ENCODE measurements at regions not wholly inside any gene's neighbourhood (a gene's known extent, or its start where the extent isn't known, plus 50 kb on each side); places are given as distances from the start of the nearest gene placed in this dataset.

- no peak for DNase-seq (ENCODE audit: low spot score)
Observed at GRCh38 chr21:27515676-27516075, 548.8 kb upstream of the ADAMTS5 start.

DNA sequence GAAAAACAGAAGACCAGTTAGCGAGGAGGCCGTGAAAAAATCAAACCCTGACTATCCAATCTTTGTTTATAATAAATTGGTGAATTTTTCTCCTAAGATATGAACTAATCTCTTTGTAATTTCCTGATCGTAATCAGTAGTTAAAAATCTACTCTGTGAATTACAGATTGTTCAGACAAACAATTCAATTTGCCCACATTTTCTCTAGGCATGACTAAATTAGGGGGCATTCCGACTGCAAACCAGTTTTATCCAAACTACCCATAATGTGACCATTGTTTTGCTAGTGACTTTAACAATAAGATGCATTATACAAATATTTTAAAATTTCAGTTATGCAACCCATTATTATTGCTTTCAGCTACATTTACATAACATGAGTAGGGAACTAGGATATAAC, 546.9 kb upstream of the ADAMTS5 start:
- DNase-seq (ENCODE audit: low spot score) = no peak

GRCh38 chr21:27513016-27513415, 546.1 kb upstream of the ADAMTS5 start:
- DNase-seq (ENCODE audit: low spot score) = no peak

- DNase-seq (ENCODE audit: low spot score) = no peak
Observed at GRCh38 chr21:27511233-27511632, 544.3 kb upstream of the ADAMTS5 start.

DNA sequence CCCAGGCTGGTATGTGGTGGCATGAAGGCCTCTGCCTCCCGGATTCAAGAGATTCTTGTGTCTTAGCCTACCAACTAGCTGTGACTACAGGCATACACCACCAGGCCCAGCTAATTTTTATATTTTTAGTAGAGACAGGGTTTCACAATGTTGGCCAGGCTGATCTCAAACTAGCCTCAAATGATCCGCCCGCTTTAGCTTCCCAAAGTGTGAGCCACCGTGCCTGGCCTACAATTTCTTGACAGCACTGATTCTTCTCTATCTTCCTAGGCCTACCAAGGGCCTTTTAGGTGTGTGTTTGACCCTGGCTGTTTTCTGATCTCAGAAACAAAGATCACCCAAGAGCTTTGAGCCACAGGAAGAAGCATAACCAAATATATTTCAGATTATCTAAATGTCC, 540.8 kb upstream of the ADAMTS5 start:
- no peak for DNase-seq (ENCODE audit: low spot score)

DNA sequence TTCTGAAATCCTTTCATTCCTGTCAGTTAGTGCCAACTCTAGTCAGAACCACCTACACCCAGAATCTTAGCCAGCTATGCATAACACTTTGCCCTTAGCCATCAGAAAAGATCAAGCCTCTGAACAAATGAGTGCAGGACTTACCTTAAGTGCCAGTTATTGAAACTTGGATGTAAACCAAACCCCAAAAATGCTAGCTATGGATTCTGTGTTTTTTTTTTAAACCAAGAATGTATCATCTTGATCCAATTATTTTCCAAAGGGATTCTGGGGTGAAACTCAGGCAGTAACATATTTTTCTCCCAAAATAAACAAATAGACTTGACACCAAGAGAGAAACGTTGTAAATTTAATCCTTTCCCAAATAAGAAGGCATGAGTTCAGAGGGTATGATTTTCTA, 538.6 kb upstream of the ADAMTS5 start:
- DNase-seq (ENCODE audit: low spot score) = no peak

DNA sequence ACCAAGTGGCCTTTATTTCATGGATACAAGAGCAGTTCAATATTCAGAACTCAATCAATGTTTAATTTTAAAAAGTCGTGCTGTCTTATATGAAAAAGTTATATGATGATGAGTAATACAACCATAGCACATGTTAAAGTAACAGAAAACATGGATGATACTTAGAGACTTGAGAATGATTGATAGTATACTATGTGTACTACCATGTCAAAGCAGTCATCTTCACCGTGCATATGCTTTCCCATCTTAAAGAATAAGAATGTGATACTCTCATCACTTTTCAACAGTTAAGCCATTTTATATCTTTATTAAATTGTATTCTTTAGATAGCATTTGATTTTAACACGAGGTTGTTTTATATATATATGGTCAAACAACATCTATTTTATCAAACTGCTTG, 535.9 kb upstream of the ADAMTS5 start:
- no peak for DNase-seq (ENCODE audit: low spot score)

GRCh38 chr21:27498025-27498424, 531.1 kb upstream of the ADAMTS5 start:
- DNase-seq (ENCODE audit: low spot score) = no peak

DNA sequence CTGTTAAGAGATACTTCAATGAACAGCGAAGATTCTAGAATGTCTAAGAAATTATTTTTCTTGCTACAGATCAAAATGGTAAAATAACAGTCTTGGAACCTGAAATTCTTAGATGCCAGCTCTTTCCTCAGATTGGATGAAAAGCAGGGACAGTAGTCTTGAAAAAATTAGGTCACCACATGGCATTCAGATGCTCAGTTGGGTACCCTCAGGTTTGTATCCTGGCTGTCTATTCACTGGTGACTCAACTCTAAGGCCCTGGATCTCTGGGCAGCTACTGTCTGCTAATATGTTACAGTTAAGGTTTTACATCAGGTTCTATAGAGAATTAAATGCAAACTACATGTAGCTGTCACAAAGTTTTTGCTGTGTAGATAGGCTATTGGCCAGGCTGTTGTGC, 528.9 kb upstream of the ADAMTS5 start:
- peak; percentile 84 for DNase-seq (ENCODE audit: low spot score)

DNA sequence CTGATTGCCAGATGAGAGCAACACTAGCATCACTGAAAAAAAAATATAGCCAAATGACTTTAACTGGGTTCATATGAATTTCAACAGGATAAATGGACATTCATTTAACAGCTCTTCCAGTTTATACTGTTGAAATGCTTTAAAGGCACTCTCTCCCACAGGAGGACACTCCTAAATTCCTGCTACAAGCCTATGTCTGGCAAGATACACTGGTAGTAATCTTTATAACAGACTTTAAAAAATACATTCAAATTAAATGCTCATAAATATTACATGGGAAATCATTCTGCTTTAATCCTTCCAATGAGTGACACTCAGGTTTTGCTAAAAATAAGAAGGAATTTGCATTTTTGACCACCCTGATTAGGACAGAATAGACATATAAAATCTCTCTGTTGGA, 526.7 kb upstream of the ADAMTS5 start:
- no peak for DNase-seq (ENCODE audit: low spot score)

- DNase-seq (ENCODE audit: low spot score) = no peak
Observed at GRCh38 chr21:27487676-27488075, 520.8 kb upstream of the ADAMTS5 start.

GRCh38 chr21:27480841-27481261, 514.0 kb upstream of the ADAMTS5 start:
- DNase-seq (ENCODE audit: low spot score) = no peak

DNA sequence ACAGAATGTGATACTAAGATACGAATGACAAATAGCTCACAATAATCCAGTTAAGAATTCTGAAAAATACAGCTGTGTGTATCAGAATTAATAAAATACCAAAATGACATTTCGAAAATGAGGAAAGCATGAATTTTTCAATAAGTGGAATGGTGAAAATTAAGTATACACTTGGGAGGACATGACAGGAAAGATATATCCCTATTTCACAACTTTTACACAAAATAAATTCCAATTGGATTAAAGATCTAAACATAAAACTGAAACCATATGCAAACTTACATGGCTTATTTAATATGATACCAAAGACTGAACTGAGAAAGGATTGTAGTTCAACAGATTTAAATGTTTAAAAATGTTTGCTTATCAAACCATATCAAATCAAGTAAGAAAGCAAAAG, 510.4 kb upstream of the ADAMTS5 start:
- DNase-seq (ENCODE audit: low spot score) = no peak

- DNase-seq (ENCODE audit: low spot score) = no peak
Observed at GRCh38 chr21:27476696-27477095, 509.8 kb upstream of the ADAMTS5 start.

DNA sequence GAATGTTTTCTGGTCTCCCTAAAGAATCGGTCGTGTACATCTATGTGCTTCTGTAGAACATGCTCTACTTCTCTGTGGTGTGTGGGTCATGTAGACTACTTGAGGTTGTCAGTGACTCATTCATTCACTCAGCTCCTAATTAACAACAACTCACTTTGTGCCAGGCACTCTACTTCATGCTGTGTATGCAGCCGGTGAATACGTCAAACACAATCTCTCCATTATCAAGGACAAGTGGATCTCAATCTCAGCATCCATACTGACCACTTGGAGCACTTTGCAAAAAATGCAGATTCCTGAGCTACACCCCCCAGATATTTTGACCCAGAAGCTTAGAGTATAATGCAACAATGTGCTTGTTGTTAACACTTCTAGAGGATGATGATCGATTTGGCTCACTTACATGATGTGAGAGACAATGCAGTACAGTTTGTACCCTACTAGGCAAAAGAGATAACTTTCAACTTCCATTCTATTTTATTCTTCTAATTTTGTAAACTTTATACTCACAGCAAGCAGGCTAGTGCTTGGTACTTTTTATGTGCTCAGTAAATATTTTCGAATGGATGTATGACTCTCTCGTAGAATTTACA, 508.6 kb upstream of the ADAMTS5 start:
- no peak for DNase-seq (ENCODE audit: low spot score)

DNA sequence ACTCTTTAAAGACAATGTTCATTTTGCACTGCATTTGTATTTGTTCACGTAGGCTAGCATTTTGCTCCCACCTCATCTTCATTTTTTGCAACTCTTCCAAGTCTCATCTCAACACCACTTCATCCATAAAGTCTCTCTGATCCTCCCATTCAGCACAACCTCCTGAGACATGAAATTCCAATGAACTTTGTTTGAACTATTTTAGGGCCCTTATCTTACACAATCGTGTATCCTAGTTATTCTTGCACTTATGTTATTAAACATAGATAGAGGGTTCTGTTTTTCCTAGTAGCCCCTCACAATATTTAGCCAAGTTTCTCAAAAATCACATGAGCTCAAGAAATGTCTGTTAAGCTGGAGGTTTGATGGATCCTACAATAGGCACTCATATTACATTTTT, 500.5 kb upstream of the ADAMTS5 start:
- DNase-seq (ENCODE audit: low spot score) = no peak

- no peak for DNase-seq (ENCODE audit: low spot score)
Observed at GRCh38 chr21:27466140-27466539, 499.3 kb upstream of the ADAMTS5 start.

- DNase-seq (ENCODE audit: low spot score) = no peak
Observed at GRCh38 chr21:27464648-27465047, 497.8 kb upstream of the ADAMTS5 start.

- no peak for DNase-seq (ENCODE audit: low spot score)
Observed at GRCh38 chr21:27462726-27463125, 495.8 kb upstream of the ADAMTS5 start.

DNA sequence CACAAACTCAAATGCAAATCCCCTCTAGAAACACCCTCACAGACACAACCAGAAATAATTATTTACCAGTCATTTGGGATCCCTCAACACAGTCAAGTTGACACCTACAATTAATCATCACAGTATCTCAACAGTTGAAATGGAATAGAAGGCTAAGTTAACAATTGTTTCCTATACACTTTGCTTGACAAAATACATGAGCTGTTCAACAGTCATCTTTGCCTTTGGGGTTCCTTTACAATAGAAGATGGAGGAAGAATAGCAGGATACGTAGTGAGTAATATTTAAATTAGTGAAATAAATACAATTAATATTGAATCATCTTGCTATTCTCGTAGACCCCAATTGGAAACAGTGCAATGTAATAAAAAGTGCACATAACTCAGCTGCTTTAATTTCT, 487.3 kb upstream of the ADAMTS5 start:
- no peak for DNase-seq (ENCODE audit: low spot score)

- no peak for DNase-seq (ENCODE audit: low spot score)
Observed at GRCh38 chr21:27451116-27451515, 484.2 kb upstream of the ADAMTS5 start.

- DNase-seq (ENCODE audit: low spot score) = no peak
Observed at GRCh38 chr21:27450216-27450615, 483.3 kb upstream of the ADAMTS5 start.

GRCh38 chr21:27448960-27449359, 482.1 kb upstream of the ADAMTS5 start:
- DNase-seq (ENCODE audit: low spot score) = no peak

DNA sequence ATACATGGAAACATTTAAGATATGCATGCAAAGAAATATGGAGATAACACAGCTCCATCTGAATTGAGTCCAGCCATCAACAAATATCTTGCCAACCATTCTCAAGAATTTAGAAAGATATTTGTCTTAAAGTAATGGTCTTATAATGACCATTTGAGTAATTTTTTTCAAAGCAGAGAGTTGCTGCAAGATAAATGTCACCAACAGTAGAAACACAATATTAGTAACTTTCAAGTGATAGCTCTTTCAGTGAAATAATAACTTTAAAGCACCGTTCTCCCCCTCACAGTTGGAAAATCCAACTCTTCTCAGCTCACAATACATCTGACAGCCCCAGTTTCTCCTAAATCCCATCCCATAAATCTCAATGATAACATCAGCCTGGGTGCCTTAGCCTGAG, 481.0 kb upstream of the ADAMTS5 start:
- DNase-seq (ENCODE audit: low spot score) = no peak

Data from cerebellar cortex (tissue), 1 donor.